ENCODE measurements at regions not wholly inside any gene's neighbourhood (a gene's known extent, or its start where the extent isn't known, plus 50 kb on each side); places are given as distances from the start of the nearest gene placed in this dataset.

GRCh38 chr5:168062239-168062638, 229.2 kb upstream of the WWC1 start:
- Histone ChIP-seq H3K27me3 (no peaks in the 10 kb centered on the region), H3K9me3 (no peaks in the 10 kb centered on the region), H3K27ac (no peak overlapping the region), H3K4me3 (no peak overlapping the region), H3K4me1 (no peaks in the 10 kb centered on the region), H3K36me3 (replicated peaks in 1 of 2; ENCODE audit: insufficient read depth in 1 of 2, low read depth in 2 of 2) (no peaks in the 10 kb centered on the region)
- no peak for ATAC-seq
- TF ChIP-seq CTCF (IDR thresholded peaks at IDR 0.05) (no peak), POLR2A (IDR thresholded peaks at IDR 0.05) (no peak)
- intact Hi-C loops (cut with DNase I), result no loop called here
- 74 to 80% methylated on average over 3 of the region's 3 CpGs for WGBS, 2 donors
- DNase-seq, result no peak

GRCh38 chr5:168064457-168064856, 227.0 kb upstream of the WWC1 start:
- Histone ChIP-seq H3K27me3 (no peaks in the 10 kb centered on the region), H3K9me3 (no peaks in the 10 kb centered on the region), H3K4me3 (no peak overlapping the region), H3K4me1 (no peaks in the 10 kb centered on the region), H3K27ac (no peak overlapping the region), H3K36me3 (replicated peaks in 1 of 2; ENCODE audit: insufficient read depth in 1 of 2, low read depth in 2 of 2) (no peaks in the 10 kb centered on the region)
- no peak for ATAC-seq
- no peak for DNase-seq
- TF ChIP-seq CTCF (IDR thresholded peaks at IDR 0.05) (no peak), POLR2A (IDR thresholded peaks at IDR 0.05) (no peak)
- WGBS, 2 donors, result 84 to 85% methylated on average over 5 of the region's 5 CpGs
- intact Hi-C loops (cut with DNase I), result no loop called here

GRCh38 chr5:168064933-168065622, 226.4 kb upstream of the WWC1 start:
- no peak overlapping the region for H3K4me3 ChIP-seq
- intact Hi-C loops (cut with DNase I), result no loop called here
- TF ChIP-seq POLR2A (IDR thresholded peaks at IDR 0.05), result no peak
- TF ChIP-seq CTCF (IDR thresholded peaks at IDR 0.05), result no peak
- H3K9me3 ChIP-seq, result no peaks in the 10 kb centered on the region
- H3K4me1 ChIP-seq, result no peaks in the 10 kb centered on the region
- H3K27me3 ChIP-seq, result no peaks in the 10 kb centered on the region
- ATAC-seq (no peak), DNase-seq (no peak)
- H3K36me3 ChIP-seq (replicated peaks in 1 of 2; ENCODE audit: insufficient read depth in 1 of 2, low read depth in 2 of 2), result no peaks in the 10 kb centered on the region
- H3K27ac ChIP-seq, result no peak overlapping the region
- 70 to 73% methylated on average over 8 of the region's 8 CpGs for WGBS, 2 donors

GRCh38 chr5:168066536-168067208, 224.8 kb upstream of the WWC1 start:
- DNase-seq (no peak), ATAC-seq (peak; percentile 35)
- no peaks in the 10 kb centered on the region for H3K36me3 ChIP-seq (replicated peaks in 1 of 2; ENCODE audit: insufficient read depth in 1 of 2, low read depth in 2 of 2)
- H3K4me1 ChIP-seq, result no peaks in the 10 kb centered on the region
- no peaks in the 10 kb centered on the region for H3K9me3 ChIP-seq
- TF ChIP-seq CTCF (IDR thresholded peaks at IDR 0.05), result no peak
- no peak for TF ChIP-seq POLR2A (IDR thresholded peaks at IDR 0.05)
- intact Hi-C loops (cut with DNase I), result no loop called here
- no peak overlapping the region for H3K27ac ChIP-seq
- no peaks in the 10 kb centered on the region for H3K27me3 ChIP-seq
- no peak overlapping the region for H3K4me3 ChIP-seq
- WGBS, 2 donors, result 41 to 49% methylated on average over 5 of the region's 5 CpGs

- Histone ChIP-seq H3K4me3 (no peak overlapping the region), H3K27ac (no peak overlapping the region), H3K4me1 (no peaks in the 10 kb centered on the region), H3K9me3 (no peaks in the 10 kb centered on the region), H3K36me3 (replicated peaks in 1 of 2; ENCODE audit: insufficient read depth in 1 of 2, low read depth in 2 of 2) (no peaks in the 10 kb centered on the region), H3K27me3 (no peaks in the 10 kb centered on the region)
- DNase-seq (no peak), ATAC-seq (no peak)
- 57 to 74% methylated on average over 1 of the region's 1 CpG for WGBS, 2 donors
- TF ChIP-seq POLR2A (IDR thresholded peaks at IDR 0.05), result no peak
- no peak for TF ChIP-seq CTCF (IDR thresholded peaks at IDR 0.05)
- intact Hi-C loops (cut with DNase I), result no loop called here
Observed at GRCh38 chr5:168070761-168071160, 220.7 kb upstream of the WWC1 start.
